ENCODE measurements at regions not wholly inside any gene's neighbourhood (a gene's known extent, or its start where the extent isn't known, plus 50 kb on each side); places are given as distances from the start of the nearest gene placed in this dataset.
"Not testable (repeated sequence)": the region's sequence is repeated elsewhere in the genome, so short reads cannot be mapped to it uniquely, and the experiment has no call there.

DNA sequence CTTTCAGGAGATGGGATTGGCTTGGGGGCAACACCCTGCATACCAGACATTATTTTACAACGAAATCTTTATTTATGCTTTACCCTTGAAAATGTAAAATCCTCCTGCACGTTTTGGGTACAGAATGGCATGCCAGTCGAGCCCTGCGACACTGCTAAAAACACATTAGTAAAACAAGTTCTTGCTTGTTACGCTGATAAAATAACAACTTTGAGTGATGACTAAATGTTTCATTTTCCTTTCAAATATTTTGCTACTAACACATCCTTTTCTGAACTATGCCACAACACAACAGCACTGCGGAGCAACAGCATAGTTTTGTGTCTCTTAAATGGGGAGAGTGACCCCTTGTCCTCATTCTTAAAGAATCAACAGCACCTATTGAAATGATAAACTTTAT, 76.0 kb upstream of the SEMA3D start:
- 100% methylated on average over 3 of the region's 6 CpGs for WGBS (ENCODE audit: insufficient coverage)
- Mint-ChIP-seq H3K9me3 (peaks cover 0 to 6% (median 0%) of the 10 kb centered on the region in 7 donors), H3K27ac (no peak overlapping the region), H3K4me3 (no peak overlapping the region), H3K27me3 (ENCODE audit: low read depth in 3 of 3) (no peaks in the 10 kb centered on the region), H3K36me3 (no peaks in the 10 kb centered on the region), H3K4me1 (no peaks in the 10 kb centered on the region)
- Histone ChIP-seq H3K9ac (ENCODE audit: insufficient read depth, low read length, poor library complexity, severe bottlenecking) (no peak overlapping the region), H3K4me3 (replicated peaks in 1 of 3; ENCODE audit: low read depth in 2 of 3, low read length in 3 of 3) (no peak overlapping the region), H3K27me3 (ENCODE audit: control insufficient read depth in 2 of 2, insufficient read depth in 2 of 2, low read length in 2 of 2) (no peaks in the 10 kb centered on the region), H4K20me1 (ENCODE audit: insufficient read depth, low read length) (no peaks in the 10 kb centered on the region), H2AFZ (ENCODE audit: insufficient read depth, low read depth, low read length, poor library complexity, severe bottlenecking) (no peak overlapping the region), H3K9me3 (replicated peaks in 1 of 2; ENCODE audit: control insufficient read depth in 1 of 2, insufficient read depth in 1 of 2, low read length in 2 of 2) (no peaks in the 10 kb centered on the region), H3K4me2 (replicated peaks; ENCODE audit: extremely low read depth, low read length, poor library complexity, severe bottlenecking) (no peak overlapping the region), H3K79me2 (ENCODE audit: insufficient read depth, low read length) (no peaks in the 10 kb centered on the region), H3K36me3 (replicated peaks in 1 of 2; ENCODE audit: control insufficient read depth in 1 of 2, insufficient read depth in 2 of 2, low read length in 2 of 2) (no peaks in the 10 kb centered on the region), H3K4me1 (ENCODE audit: control insufficient read depth in 1 of 2, insufficient read depth in 2 of 2, low read length in 2 of 2) (no peaks in the 10 kb centered on the region), H3K27ac (ENCODE audit: low read depth in 1 of 2, low read length in 2 of 2) (no peak overlapping the region)
- TF ChIP-seq, protein P1, sequence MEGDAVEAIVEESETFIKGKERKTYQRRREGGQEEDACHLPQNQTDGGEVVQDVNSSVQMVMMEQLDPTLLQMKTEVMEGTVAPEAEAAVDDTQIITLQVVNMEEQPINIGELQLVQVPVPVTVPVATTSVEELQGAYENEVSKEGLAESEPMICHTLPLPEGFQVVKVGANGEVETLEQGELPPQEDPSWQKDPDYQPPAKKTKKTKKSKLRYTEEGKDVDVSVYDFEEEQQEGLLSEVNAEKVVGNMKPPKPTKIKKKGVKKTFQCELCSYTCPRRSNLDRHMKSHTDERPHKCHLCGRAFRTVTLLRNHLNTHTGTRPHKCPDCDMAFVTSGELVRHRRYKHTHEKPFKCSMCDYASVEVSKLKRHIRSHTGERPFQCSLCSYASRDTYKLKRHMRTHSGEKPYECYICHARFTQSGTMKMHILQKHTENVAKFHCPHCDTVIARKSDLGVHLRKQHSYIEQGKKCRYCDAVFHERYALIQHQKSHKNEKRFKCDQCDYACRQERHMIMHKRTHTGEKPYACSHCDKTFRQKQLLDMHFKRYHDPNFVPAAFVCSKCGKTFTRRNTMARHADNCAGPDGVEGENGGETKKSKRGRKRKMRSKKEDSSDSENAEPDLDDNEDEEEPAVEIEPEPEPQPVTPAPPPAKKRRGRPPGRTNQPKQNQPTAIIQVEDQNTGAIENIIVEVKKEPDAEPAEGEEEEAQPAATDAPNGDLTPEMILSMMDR (IDR thresholded peaks at IDR 0.05) = no peak
- intact Hi-C loops (cut with micrococcal nuclease) = no loop called here
- no peak for DNase-seq

DNA sequence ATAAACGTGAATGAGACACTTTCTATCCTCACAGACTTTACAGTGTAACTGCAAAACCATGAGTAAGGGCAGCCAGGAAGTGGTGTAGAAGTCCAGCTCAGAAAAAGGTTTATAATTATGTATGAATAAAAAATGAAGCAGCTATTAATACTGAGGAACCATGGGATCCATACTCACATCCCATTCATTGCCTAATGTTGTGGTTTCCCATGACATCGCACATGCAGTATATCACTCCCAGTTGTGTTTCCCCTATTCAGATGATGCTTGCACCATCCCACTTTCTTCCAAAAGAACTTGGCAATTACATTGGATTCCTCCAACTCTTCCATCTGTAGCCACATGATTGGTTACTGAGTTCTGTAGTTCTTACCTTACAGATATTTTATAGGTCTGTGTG, 74.5 kb upstream of the SEMA3D start:
- Histone ChIP-seq H3K79me2 (ENCODE audit: insufficient read depth, low read length) (no peaks in the 10 kb centered on the region), H3K4me3 (replicated peaks in 1 of 3; ENCODE audit: low read depth in 2 of 3, low read length in 3 of 3) (no peak overlapping the region), H4K20me1 (ENCODE audit: insufficient read depth, low read length) (no peaks in the 10 kb centered on the region), H3K27ac (ENCODE audit: low read depth in 1 of 2, low read length in 2 of 2) (no peak overlapping the region), H3K36me3 (replicated peaks in 1 of 2; ENCODE audit: control insufficient read depth in 1 of 2, insufficient read depth in 2 of 2, low read length in 2 of 2) (no peaks in the 10 kb centered on the region), H3K4me2 (replicated peaks; ENCODE audit: extremely low read depth, low read length, poor library complexity, severe bottlenecking) (no peak overlapping the region), H3K27me3 (ENCODE audit: control insufficient read depth in 2 of 2, insufficient read depth in 2 of 2, low read length in 2 of 2) (no peaks in the 10 kb centered on the region), H3K4me1 (ENCODE audit: control insufficient read depth in 1 of 2, insufficient read depth in 2 of 2, low read length in 2 of 2) (no peaks in the 10 kb centered on the region), H3K9ac (ENCODE audit: insufficient read depth, low read length, poor library complexity, severe bottlenecking) (no peak overlapping the region), H2AFZ (ENCODE audit: insufficient read depth, low read depth, low read length, poor library complexity, severe bottlenecking) (no peak overlapping the region), H3K9me3 (replicated peaks in 1 of 2; ENCODE audit: control insufficient read depth in 1 of 2, insufficient read depth in 1 of 2, low read length in 2 of 2) (no peaks in the 10 kb centered on the region)
- no peaks in the 10 kb centered on the region for H3K4me1 Mint-ChIP-seq
- no peaks in the 10 kb centered on the region for H3K36me3 Mint-ChIP-seq
- H3K9me3 Mint-ChIP-seq = peaks cover 0 to 5% (median 0%) of the 10 kb centered on the region in 7 donors
- TF ChIP-seq, protein P1 (IDR thresholded peaks at IDR 0.05) = no peak
- no peak overlapping the region for H3K27ac Mint-ChIP-seq
- peak in 1 of 3 donors; percentile 2 for DNase-seq
- intact Hi-C loops (cut with micrococcal nuclease) = no loop called here
- no peak overlapping the region for H3K4me3 Mint-ChIP-seq
- no peaks in the 10 kb centered on the region for H3K27me3 Mint-ChIP-seq (ENCODE audit: low read depth in 3 of 3)
- WGBS (ENCODE audit: insufficient coverage) = 0% methylated on average over 1 of the region's 2 CpGs

GRCh38 chr7:85249787-85250186, 62.9 kb upstream of the SEMA3D start:
- H3K27ac ChIP-seq (ENCODE audit: low read depth in 1 of 2, low read length in 2 of 2); H3K4me1 Mint-ChIP-seq; DNase-seq; H4K20me1 ChIP-seq (ENCODE audit: insufficient read depth, low read length); H3K9ac ChIP-seq (ENCODE audit: insufficient read depth, low read length, poor library complexity, severe bottlenecking); H3K79me2 ChIP-seq (ENCODE audit: insufficient read depth, low read length); H3K4me3 Mint-ChIP-seq; H3K36me3 ChIP-seq (replicated peaks in 1 of 2; ENCODE audit: control insufficient read depth in 1 of 2, insufficient read depth in 2 of 2, low read length in 2 of 2); H3K27me3 Mint-ChIP-seq (ENCODE audit: low read depth in 3 of 3); H3K4me3 ChIP-seq (replicated peaks in 1 of 3; ENCODE audit: low read depth in 2 of 3, low read length in 3 of 3); H3K27ac Mint-ChIP-seq; H3K4me2 ChIP-seq (replicated peaks; ENCODE audit: extremely low read depth, low read length, poor library complexity, severe bottlenecking); H3K27me3 ChIP-seq (ENCODE audit: control insufficient read depth in 2 of 2, insufficient read depth in 2 of 2, low read length in 2 of 2); H2AFZ ChIP-seq (ENCODE audit: insufficient read depth, low read depth, low read length, poor library complexity, severe bottlenecking); H3K36me3 Mint-ChIP-seq; H3K4me1 ChIP-seq (ENCODE audit: control insufficient read depth in 1 of 2, insufficient read depth in 2 of 2, low read length in 2 of 2); intact Hi-C loops (cut with micrococcal nuclease); H3K9me3 ChIP-seq (replicated peaks in 1 of 2; ENCODE audit: control insufficient read depth in 1 of 2, insufficient read depth in 1 of 2, low read length in 2 of 2): not testable (repeated sequence)
- 97% methylated on average over 19 of the region's 19 CpGs for WGBS (ENCODE audit: insufficient coverage)
- peaks cover 2 to 13% (median 7%) of the 10 kb centered on the region in 7 donors for H3K9me3 Mint-ChIP-seq
